Naive thymus-derived CD4-positive, alpha-beta T cell (primary cell): ENCODE measurements at regions not wholly inside any gene's neighbourhood (a gene's known extent, or its start where the extent isn't known, plus 50 kb on each side); places are given as distances from the start of the nearest gene placed in this dataset.

Experiments
- ATAC-seq: fragments of 150-1000 bp; cut with Tn5 transposase; 2 replicates; pipeline ENCODE4 v1.10.0; 2021; ENCODE audit warnings: mild to moderate bottlenecking, moderate library complexity
- CTCF ChIA-PET: fragments of 350-600 bp; sonication (Branson Sonifier 250); formaldehyde crosslinking; loops from one replicate; lab custom pipeline; 2021; ENCODE audit warnings: antibody characterized with exemption; lab: Charles Lee
- POLR2A ChIA-PET: fragments of 350-600 bp; sonication (Branson Sonifier 250); formaldehyde crosslinking; loops from one replicate; lab custom pipeline; 2021; ENCODE audit warnings: antibody characterized with exemption, inconsistent platforms; lab: Charles Lee
- DNase-seq, 9 donors: peaks; one replicate each; pipeline versions ENCODE4 v3.0.0 to v3.0.0-alpha.2; 2020 to 2022; ENCODE audit warnings: mixed read lengths in 1 of 9
- H3K27ac ChIP-seq: one replicate; pipeline ENCODE4 v1.7.0; 2013; ENCODE audit warnings: mild to moderate bottlenecking, low read depth, low read length, moderate library complexity
- H3K27me3 ChIP-seq, 2 donors: one replicate each; pipeline ENCODE4 v1.7.0; 2013; ENCODE audit warnings: low read length in 2 of 2, mild to moderate bottlenecking in 2 of 2, moderate library complexity in 2 of 2; ENCODE audit not compliant: control insufficient read depth in 2 of 2, insufficient read depth in 2 of 2
- H3K36me3 ChIP-seq, 3 experiments: 1 replicate in 2 of 3; 2 replicates in 1 of 3; pipeline ENCODE4 v1.7.0; 2013; ENCODE audit warnings: low read length in 3 of 3, mild to moderate bottlenecking in 3 of 3, moderate library complexity in 1 of 3; ENCODE audit not compliant: insufficient read depth in 3 of 3, control insufficient read depth in 2 of 3
- H3K4me1 ChIP-seq, 2 donors: one replicate each; pipeline ENCODE4 v1.7.0; 2013; ENCODE audit warnings: low read length in 2 of 2, mild to moderate bottlenecking in 2 of 2, moderate library complexity in 1 of 2; ENCODE audit not compliant: control insufficient read depth in 2 of 2, insufficient read depth in 2 of 2
- H3K4me3 ChIP-seq: 2 replicates; pipeline ENCODE4 v1.7.0; 2013; ENCODE audit warnings: mild to moderate bottlenecking, low read length
- H3K9me3 ChIP-seq, 3 experiments: 1 replicate in 2 of 3; 2 replicates in 1 of 3; pipeline ENCODE4 v1.7.0; 2013; ENCODE audit warnings: low read length in 3 of 3; ENCODE audit not compliant: control insufficient read depth in 2 of 3
- H3K27ac Mint-ChIP-seq, 9 donors: one replicate each; pipeline ENCODE4 v1.8.0; 2020 to 2022; ENCODE audit warnings: mixed read lengths in 9 of 9, mild to moderate bottlenecking in 8 of 9, moderate library complexity in 5 of 9, inconsistent platforms in 2 of 9
- H3K27me3 Mint-ChIP-seq, 5 donors: one replicate each; pipeline ENCODE4 v1.8.0; 2021 to 2022; ENCODE audit warnings: mixed read lengths in 5 of 5, mild to moderate bottlenecking in 1 of 5
- H3K36me3 Mint-ChIP-seq, 5 donors: one replicate each; pipeline ENCODE4 v1.8.0; 2020 to 2022; ENCODE audit warnings: mixed read lengths in 5 of 5, mild to moderate bottlenecking in 3 of 5, inconsistent platforms in 1 of 5
- H3K4me1 Mint-ChIP-seq, 7 donors: one replicate each; pipeline ENCODE4 v1.8.0; 2020 to 2022; ENCODE audit warnings: mixed read lengths in 7 of 7, mild to moderate bottlenecking in 3 of 7, inconsistent platforms in 1 of 7
- H3K4me3 Mint-ChIP-seq, 10 donors: one replicate each; pipeline ENCODE4 v1.8.0; 2020 to 2022; ENCODE audit warnings: mild to moderate bottlenecking in 10 of 10, mixed read lengths in 10 of 10, moderate library complexity in 6 of 10, inconsistent platforms in 2 of 10
- H3K9me3 Mint-ChIP-seq, 11 donors: one replicate each; pipeline ENCODE4 v1.8.0; 2020 to 2022; ENCODE audit warnings: mixed read lengths in 11 of 11, mild to moderate bottlenecking in 4 of 11, inconsistent platforms in 1 of 11, moderate library complexity in 1 of 11
- intact Hi-C, 2 donors: fragments of 100-400 bp; cut with micrococcal nuclease; formaldehyde crosslinking; loops; one replicate each; pipeline ENCODE4 v1.15.1; 2023

DNA sequence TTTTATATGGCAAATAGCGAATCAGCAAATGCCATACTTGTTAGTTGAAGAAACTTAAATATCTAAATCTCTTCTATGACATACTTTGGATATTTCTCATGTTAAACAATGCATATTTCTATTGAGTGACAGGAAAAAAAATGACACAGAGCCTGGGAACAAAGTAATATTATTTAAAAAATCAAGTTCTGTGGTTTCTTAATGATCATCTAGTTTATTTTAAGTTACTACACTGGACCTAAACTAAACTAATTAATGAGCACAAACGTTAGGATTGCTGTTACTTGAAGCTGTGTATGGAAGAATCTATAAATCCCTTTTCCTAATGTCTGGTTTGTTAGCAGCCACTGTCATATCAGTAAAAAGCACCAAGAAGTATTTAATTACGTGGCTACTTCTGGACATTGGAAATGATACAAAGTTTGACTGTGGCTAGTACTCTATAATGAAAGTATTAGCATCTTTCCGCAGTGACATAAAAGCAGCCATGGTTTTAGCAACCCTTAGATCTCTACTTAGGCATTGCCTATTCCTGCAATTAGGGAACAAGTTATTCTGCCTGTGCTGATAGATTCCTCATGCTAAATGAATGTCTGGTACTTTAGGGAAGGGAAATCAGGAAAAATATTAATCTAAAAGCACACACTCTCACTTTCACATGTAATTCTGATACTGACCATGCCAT is 981.7 kb upstream of the B3GALT2 start:
- CTCF ChIA-PET = no interaction called here
- Mint-ChIP-seq H3K36me3 (peaks cover 0 to 4% (median 0%) of the 10 kb centered on the region in 5 donors), H3K4me1 (peaks cover 0 to 4% (median 0%) of the 10 kb centered on the region in 7 donors), H3K4me3 (no peak overlapping the region), H3K27ac (no peak overlapping the region), H3K27me3 (no peaks in the 10 kb centered on the region), H3K9me3 (peaks cover 0 to 6% (median 0%) of the 10 kb centered on the region in 11 donors)
- Histone ChIP-seq H3K27ac (no peak overlapping the region), H3K9me3 (no peaks in the 10 kb centered on the region), H3K4me1 (no peaks in the 10 kb centered on the region), H3K27me3 (no peaks in the 10 kb centered on the region), H3K4me3 (no peak overlapping the region), H3K36me3 (no peaks in the 10 kb centered on the region)
- intact Hi-C loops = no loop called here
- POLR2A ChIA-PET = no interaction called here
- no peak for ATAC-seq
- no peak for DNase-seq

DNA sequence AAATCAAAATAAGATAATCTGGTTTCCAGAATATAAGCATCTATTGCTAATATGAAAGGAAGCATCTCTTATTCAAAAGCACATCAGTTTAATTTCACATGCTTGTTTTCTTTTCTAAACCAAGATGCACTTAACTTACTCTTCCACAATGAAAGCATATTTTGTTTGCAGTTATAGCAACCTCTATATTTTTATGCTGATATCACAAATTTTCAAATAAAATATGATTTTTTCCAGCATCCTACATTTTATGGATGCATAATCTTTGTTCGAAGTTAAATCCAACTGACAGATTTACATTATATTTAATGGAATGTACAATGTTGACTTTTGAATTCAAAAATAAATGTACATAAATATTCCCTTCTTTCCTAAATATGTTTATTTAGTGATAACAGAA is 978.3 kb upstream of the B3GALT2 start:
- Histone ChIP-seq H3K27me3 (no peaks in the 10 kb centered on the region), H3K27ac (no peak overlapping the region), H3K36me3 (no peaks in the 10 kb centered on the region), H3K4me3 (no peak overlapping the region), H3K4me1 (no peaks in the 10 kb centered on the region), H3K9me3 (no peaks in the 10 kb centered on the region)
- POLR2A ChIA-PET = no interaction called here
- DNase-seq = no peak
- Mint-ChIP-seq H3K36me3 (peaks cover 0 to 4% (median 0%) of the 10 kb centered on the region in 5 donors), H3K27ac (no peak overlapping the region), H3K27me3 (no peaks in the 10 kb centered on the region), H3K9me3 (peaks cover 0 to 3% (median 0%) of the 10 kb centered on the region in 11 donors), H3K4me1 (peaks cover 0 to 13% (median 10%) of the 10 kb centered on the region in 7 donors), H3K4me3 (no peak overlapping the region)
- no peak for ATAC-seq
- CTCF ChIA-PET = no interaction called here
- intact Hi-C loops = loop anchor here in 1 of 2 donors (5.0 kb wide), 2 partner anchors 133 to 982 kb away; no protein-coding TSS in a partner anchor

DNA sequence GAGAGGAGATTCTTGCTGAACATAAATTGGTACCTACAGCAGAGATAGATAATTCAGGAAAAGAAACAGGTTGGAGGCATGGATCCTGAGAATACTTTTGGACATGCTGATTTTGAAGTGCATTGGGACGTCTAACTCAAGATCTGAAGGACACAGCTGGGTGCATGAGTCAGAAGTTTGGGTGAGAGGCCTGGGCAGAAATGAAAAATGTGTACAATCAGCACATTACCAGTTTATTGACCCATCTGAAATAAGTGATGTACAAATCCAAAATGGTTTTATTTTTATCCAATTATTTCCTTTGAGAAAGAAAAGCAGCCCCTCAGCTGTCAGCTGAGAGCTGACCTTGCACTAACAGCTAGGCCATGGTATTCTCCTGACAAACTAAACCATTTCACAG is 975.2 kb upstream of the B3GALT2 start:
- Mint-ChIP-seq H3K4me1 (peaks cover 0 to 13% (median 10%) of the 10 kb centered on the region in 7 donors), H3K36me3 (peaks cover 0 to 9% (median 5%) of the 10 kb centered on the region in 5 donors), H3K27ac (no peak overlapping the region), H3K27me3 (no peaks in the 10 kb centered on the region), H3K9me3 (peaks cover 0 to 14% (median 3%) of the 10 kb centered on the region in 11 donors), H3K4me3 (no peak overlapping the region)
- H3K27ac ChIP-seq = no peak overlapping the region
- ATAC-seq (no peak), DNase-seq (no peak)
- no peaks in the 10 kb centered on the region for H3K27me3 ChIP-seq
- H3K36me3 ChIP-seq = no peaks in the 10 kb centered on the region
- intact Hi-C loops = loop anchor here in 1 of 2 donors (5.0 kb wide), 2 partner anchors 136 to 979 kb away; no protein-coding TSS in a partner anchor
- ChIA-PET CTCF (no interaction called here), POLR2A (no interaction called here)
- H3K4me1 ChIP-seq = no peaks in the 10 kb centered on the region
- no peaks in the 10 kb centered on the region for H3K9me3 ChIP-seq
- H3K4me3 ChIP-seq = no peak overlapping the region

DNA sequence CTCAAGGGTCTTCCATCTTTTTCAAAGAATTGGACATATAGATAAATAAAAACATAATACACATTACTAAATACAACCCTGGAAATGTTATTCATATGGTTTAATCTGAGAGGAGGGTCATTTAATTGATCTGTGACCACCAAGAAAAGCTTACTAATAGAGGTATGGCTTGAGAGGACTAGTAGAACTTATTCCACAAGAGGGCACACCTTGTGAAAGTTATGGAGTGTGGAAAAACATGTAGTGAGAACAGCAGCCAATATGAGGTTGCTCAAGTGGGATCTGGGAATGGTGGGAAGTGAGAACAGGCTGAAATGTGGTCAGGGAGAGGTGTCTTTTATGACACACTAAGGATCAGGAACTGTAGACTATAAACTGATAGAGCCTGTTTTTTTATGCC is 973.5 kb upstream of the B3GALT2 start:
- H3K27ac ChIP-seq = no peak overlapping the region
- DNase-seq (no peak), ATAC-seq (no peak)
- no peaks in the 10 kb centered on the region for H3K9me3 ChIP-seq
- CTCF ChIA-PET = no interaction called here
- H3K36me3 Mint-ChIP-seq = peaks cover 0 to 9% (median 5%) of the 10 kb centered on the region in 5 donors
- peak overlapping the region in 1 of 9 donors; percentile 5 for H3K27ac Mint-ChIP-seq
- H3K27me3 ChIP-seq = no peaks in the 10 kb centered on the region
- no peak overlapping the region for H3K4me3 Mint-ChIP-seq
- peaks cover 0 to 14% (median 3%) of the 10 kb centered on the region in 11 donors for H3K9me3 Mint-ChIP-seq
- POLR2A ChIA-PET = no interaction called here
- intact Hi-C loops = loop anchor here in 1 of 2 donors (5.0 kb wide), 2 partner anchors 137 to 978 kb away; no protein-coding TSS in a partner anchor
- no peaks in the 10 kb centered on the region for H3K36me3 ChIP-seq
- H3K27me3 Mint-ChIP-seq = no peaks in the 10 kb centered on the region
- H3K4me1 Mint-ChIP-seq = peaks cover 0 to 13% (median 10%) of the 10 kb centered on the region in 7 donors
- no peaks in the 10 kb centered on the region for H3K4me1 ChIP-seq
- no peak overlapping the region for H3K4me3 ChIP-seq

DNA sequence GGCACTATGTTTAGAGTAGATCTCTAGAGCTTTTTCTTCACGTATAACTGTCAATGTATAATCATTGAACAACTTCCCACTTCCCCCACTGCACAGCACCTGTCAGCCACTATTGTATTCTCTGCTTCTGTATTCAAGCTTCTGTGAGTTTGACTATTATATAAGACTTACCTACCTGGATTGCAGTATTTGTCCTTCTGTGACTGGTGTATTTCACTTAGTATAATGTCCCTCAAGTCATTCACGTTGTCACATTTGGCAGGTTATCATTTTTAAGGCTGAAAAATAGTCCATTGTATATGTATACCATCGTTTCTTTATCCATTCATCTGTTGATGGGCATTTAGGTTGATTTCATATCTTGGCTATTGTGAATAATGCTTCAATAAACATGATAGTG is 969.5 kb upstream of the B3GALT2 start:
- no peak for ATAC-seq
- Mint-ChIP-seq H3K36me3 (peaks cover 0 to 9% (median 5%) of the 10 kb centered on the region in 5 donors), H3K27ac (no peak overlapping the region), H3K4me1 (peaks cover 2 to 13% (median 11%) of the 10 kb centered on the region in 7 donors), H3K27me3 (no peaks in the 10 kb centered on the region), H3K9me3 (peaks cover 0 to 14% (median 3%) of the 10 kb centered on the region in 11 donors), H3K4me3 (no peak overlapping the region)
- H3K36me3 ChIP-seq = no peaks in the 10 kb centered on the region
- H3K4me1 ChIP-seq = no peaks in the 10 kb centered on the region
- intact Hi-C loops = no loop called here
- CTCF ChIA-PET = no interaction called here
- H3K27me3 ChIP-seq = no peaks in the 10 kb centered on the region
- no peak overlapping the region for H3K27ac ChIP-seq
- no peak overlapping the region for H3K4me3 ChIP-seq
- DNase-seq = no peak
- H3K9me3 ChIP-seq = no peaks in the 10 kb centered on the region
- POLR2A ChIA-PET = no interaction called here

DNA sequence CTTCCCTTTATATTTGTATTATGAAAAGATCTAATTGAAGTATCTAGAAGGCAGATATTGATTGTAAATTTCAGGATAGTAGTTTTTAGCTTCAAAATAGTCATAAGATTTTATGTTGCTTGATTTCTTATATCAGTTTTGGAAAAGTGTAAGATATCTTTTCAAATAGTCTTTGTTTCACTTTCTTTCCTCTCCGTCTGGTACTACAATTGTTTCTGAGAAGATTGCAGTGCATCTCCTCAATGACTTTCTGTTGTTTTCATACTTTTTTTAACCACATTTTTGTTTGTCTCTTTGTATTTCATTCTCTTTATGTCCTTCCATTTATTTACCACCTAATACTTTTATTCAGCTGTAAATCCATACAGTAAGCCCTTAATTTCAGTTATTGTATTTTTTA is 964.6 kb upstream of the B3GALT2 start:
- Mint-ChIP-seq H3K27me3 (no peaks in the 10 kb centered on the region), H3K36me3 (no peaks in the 10 kb centered on the region), H3K27ac (peak overlapping the region in 8 of 9 donors; percentile 5 to 89 (median 63)), H3K4me3 (peak overlapping the region in 9 of 10 donors; percentile 68 to 89 (median 77)), H3K9me3 (no peaks in the 10 kb centered on the region), H3K4me1 (peaks cover 2 to 22% (median 17%) of the 10 kb centered on the region in 7 donors)
- DNase-seq (no peak), ATAC-seq (no peak)
- Histone ChIP-seq H3K4me1 (peaks cover 0 to 4% of the 10 kb centered on the region in 2 donors), H3K36me3 (no peaks in the 10 kb centered on the region), H3K27ac (no peak overlapping the region), H3K4me3 (peak overlapping the region; percentile 30), H3K27me3 (no peaks in the 10 kb centered on the region), H3K9me3 (no peaks in the 10 kb centered on the region)
- intact Hi-C loops = loop anchor here (2.0 to 5.0 kb wide), 2 partner anchors 144 to 739 kb away; no protein-coding TSS in a partner anchor
- ChIA-PET CTCF (no interaction called here), POLR2A (no interaction called here)
